Endodermal cell (in vitro differentiated cells): ENCODE measurements at regions not wholly inside any gene's neighbourhood (a gene's known extent, or its start where the extent isn't known, plus 50 kb on each side); places are given as distances from the start of the nearest gene placed in this dataset.

Source experiments
- DNase-seq: peaks from one replicate; pipeline ENCODE4 v3.0.0-alpha.2; 2017
- H3K27ac ChIP-seq: 2 replicates; pipeline ENCODE4 v1.5.1; 2013; ENCODE audit warnings: mild to moderate bottlenecking, low read depth, low read length, moderate library complexity
- H3K27me3 ChIP-seq: 2 replicates; pipeline ENCODE4 v1.6.1; 2013; ENCODE audit warnings: mild to moderate bottlenecking, low read length, moderate library complexity; ENCODE audit not compliant: insufficient read depth, control insufficient read depth, poor library complexity, severe bottlenecking
- H3K36me3 ChIP-seq: 2 replicates; pipeline ENCODE4 v1.7.0; 2013; ENCODE audit warnings: mild to moderate bottlenecking, low read length, moderate library complexity; ENCODE audit not compliant: control insufficient read depth, insufficient read depth
- H3K4me1 ChIP-seq: one replicate; pipeline ENCODE4 v1.7.0; 2013; ENCODE audit warnings: low read length; ENCODE audit not compliant: control insufficient read depth, insufficient read depth
- H3K4me3 ChIP-seq: 2 replicates; pipeline ENCODE4 v1.5.1; 2013; ENCODE audit warnings: mild to moderate bottlenecking, low read length, moderate library complexity
- H3K9ac ChIP-seq: 2 replicates; pipeline ENCODE4 v1.6.1; 2013; ENCODE audit warnings: mild to moderate bottlenecking, low read length, moderate library complexity; ENCODE audit not compliant: poor library complexity, severe bottlenecking; ENCODE audit errors: extremely low read depth
- H3K9me3 ChIP-seq: 2 replicates; pipeline ENCODE4 v1.6.1; 2013; ENCODE audit warnings: mild to moderate bottlenecking, low read length, moderate library complexity; ENCODE audit not compliant: control insufficient read depth
- H3K27ac Mint-ChIP-seq: 2 replicates; pipeline ENCODE4 v1.8.0; 2020; ENCODE audit warnings: mixed read lengths
- H3K27me3 Mint-ChIP-seq: 2 replicates; pipeline ENCODE4 v1.8.0; 2021; ENCODE audit warnings: mild to moderate bottlenecking, mixed read lengths; ENCODE audit not compliant: insufficient read depth
- H3K36me3 Mint-ChIP-seq: 2 replicates; pipeline ENCODE4 v1.8.0; 2020; ENCODE audit warnings: low read depth, mixed read lengths
- H3K4me1 Mint-ChIP-seq: 2 replicates; pipeline ENCODE4 v1.8.0; 2020; ENCODE audit warnings: mixed read lengths
- H3K4me3 Mint-ChIP-seq: 2 replicates; pipeline ENCODE4 v1.8.0; 2020; ENCODE audit warnings: mild to moderate bottlenecking, moderate library complexity, mixed read lengths
- H3K9me3 Mint-ChIP-seq: 2 replicates; pipeline ENCODE4 v1.8.0; 2020; ENCODE audit warnings: mild to moderate bottlenecking, mixed read lengths
- WGBS, 2 experiments: methylation state at CpG; one replicate each; pipeline versions ENCODE4 v1.1.5 to v1.1.7; 2013; ENCODE audit warnings: missing lambda C conversion rate in 2 of 2, mixed read lengths in 1 of 2; ENCODE audit not compliant: insufficient coverage in 1 of 2, insufficient read length in 1 of 2; 5-methylcytosine and 5-hydroxymethylcytosine counted together
- TF ChIP-seq, protein P1 (sequence below): fragments of 200-600 bp; sonication (generic); conservative IDR thresholded peaks from 2 replicates; pipeline ENCODE4 v1.5.0; 2021; ENCODE audit warnings: antibody characterized with exemption, mild to moderate bottlenecking

GRCh38 chr3:34319881-34320280 lies 521.5 kb downstream of the PDCD6IP start:
- Histone ChIP-seq H3K4me1 (peaks cover 4% of the 10 kb centered on the region), H3K9ac (no peak overlapping the region), H3K27ac (no peak overlapping the region), H3K9me3 (peaks cover 15% of the 10 kb centered on the region), H3K36me3 (no peaks in the 10 kb centered on the region), H3K4me3 (no peak overlapping the region), H3K27me3 (no peaks in the 10 kb centered on the region)
- DNase-seq = no peak
- peaks cover 2% of the 10 kb centered on the region for H3K36me3 Mint-ChIP-seq
- peaks cover 22% of the 10 kb centered on the region for H3K9me3 Mint-ChIP-seq
- H3K27ac Mint-ChIP-seq = no peak overlapping the region
- peaks cover 11% of the 10 kb centered on the region for H3K4me1 Mint-ChIP-seq
- TF ChIP-seq, protein P1, sequence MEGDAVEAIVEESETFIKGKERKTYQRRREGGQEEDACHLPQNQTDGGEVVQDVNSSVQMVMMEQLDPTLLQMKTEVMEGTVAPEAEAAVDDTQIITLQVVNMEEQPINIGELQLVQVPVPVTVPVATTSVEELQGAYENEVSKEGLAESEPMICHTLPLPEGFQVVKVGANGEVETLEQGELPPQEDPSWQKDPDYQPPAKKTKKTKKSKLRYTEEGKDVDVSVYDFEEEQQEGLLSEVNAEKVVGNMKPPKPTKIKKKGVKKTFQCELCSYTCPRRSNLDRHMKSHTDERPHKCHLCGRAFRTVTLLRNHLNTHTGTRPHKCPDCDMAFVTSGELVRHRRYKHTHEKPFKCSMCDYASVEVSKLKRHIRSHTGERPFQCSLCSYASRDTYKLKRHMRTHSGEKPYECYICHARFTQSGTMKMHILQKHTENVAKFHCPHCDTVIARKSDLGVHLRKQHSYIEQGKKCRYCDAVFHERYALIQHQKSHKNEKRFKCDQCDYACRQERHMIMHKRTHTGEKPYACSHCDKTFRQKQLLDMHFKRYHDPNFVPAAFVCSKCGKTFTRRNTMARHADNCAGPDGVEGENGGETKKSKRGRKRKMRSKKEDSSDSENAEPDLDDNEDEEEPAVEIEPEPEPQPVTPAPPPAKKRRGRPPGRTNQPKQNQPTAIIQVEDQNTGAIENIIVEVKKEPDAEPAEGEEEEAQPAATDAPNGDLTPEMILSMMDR = no peak
- H3K27me3 Mint-ChIP-seq = no peaks in the 10 kb centered on the region
- H3K4me3 Mint-ChIP-seq = no peak overlapping the region
- 78 to 88% methylated on average over 3 to 4 of the region's 4 CpGs for WGBS, 2 experiments

DNA sequence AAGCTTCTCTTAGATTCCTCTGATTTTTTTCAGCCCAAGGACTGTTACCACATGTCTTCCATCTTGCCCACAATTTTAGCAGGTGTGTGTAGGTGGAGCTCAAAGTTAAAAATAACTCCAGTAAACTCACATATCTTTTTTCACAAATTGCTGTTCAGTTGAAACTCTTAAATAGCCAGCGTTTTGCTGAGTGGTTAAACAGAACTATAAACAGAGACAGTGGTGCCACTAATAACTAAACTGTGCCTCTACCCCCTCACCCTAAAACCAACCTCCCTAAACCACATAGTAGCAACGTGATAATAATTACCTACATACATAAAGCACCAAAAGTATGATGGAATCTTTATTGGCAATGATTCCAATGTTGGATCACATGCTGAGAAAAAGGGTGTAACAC lies 525.1 kb downstream of the PDCD6IP start:
- H3K36me3 ChIP-seq = no peaks in the 10 kb centered on the region
- Mint-ChIP-seq H3K27me3 (peaks cover 2% of the 10 kb centered on the region), H3K4me1 (peaks cover 14% of the 10 kb centered on the region), H3K4me3 (no peak overlapping the region), H3K27ac (no peak overlapping the region), H3K36me3 (no peaks in the 10 kb centered on the region), H3K9me3 (peaks cover 3% of the 10 kb centered on the region)
- DNase-seq = no peak
- 90 to 92% methylated on average over 2 of the region's 2 CpGs for WGBS, 2 experiments
- H3K9me3 ChIP-seq = no peaks in the 10 kb centered on the region
- peaks cover 4% of the 10 kb centered on the region for H3K4me1 ChIP-seq
- no peak overlapping the region for H3K27ac ChIP-seq
- no peaks in the 10 kb centered on the region for H3K27me3 ChIP-seq
- TF ChIP-seq, protein P1 = no peak
- H3K9ac ChIP-seq = no peak overlapping the region
- no peak overlapping the region for H3K4me3 ChIP-seq

DNA sequence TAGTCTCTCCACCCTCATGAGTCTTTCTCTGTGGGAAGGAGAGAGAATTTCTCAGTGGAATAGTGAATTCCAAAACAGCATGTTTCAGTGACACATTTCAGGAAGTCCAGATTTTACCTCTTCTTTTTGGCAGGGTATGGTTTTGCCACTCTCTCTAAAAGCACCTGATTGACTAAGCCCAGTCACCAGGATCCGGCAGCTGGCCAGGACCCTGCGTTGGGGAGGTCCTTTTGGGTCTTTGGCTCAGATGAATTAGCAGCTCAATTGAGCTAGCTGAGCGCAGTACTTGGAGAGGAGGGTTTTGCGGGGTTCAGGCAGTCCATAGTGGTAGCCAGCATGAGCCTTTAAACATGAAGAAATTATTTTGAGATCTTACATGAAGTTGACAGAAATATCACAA lies 548.2 kb downstream of the PDCD6IP start:
- no peak for DNase-seq
- WGBS, 2 experiments = 96 to 100% methylated on average over 1 to 4 of the region's 4 CpGs

More for the DNA sequence above, 548.2 kb downstream of the PDCD6IP start:
- TF ChIP-seq, protein P1 = no peak
- peaks cover 10% of the 10 kb centered on the region for H3K27me3 Mint-ChIP-seq
- H3K4me1 ChIP-seq = no peaks in the 10 kb centered on the region
- peaks cover 10% of the 10 kb centered on the region for H3K9me3 ChIP-seq
- H3K4me3 ChIP-seq = no peak overlapping the region
- peaks cover 16% of the 10 kb centered on the region for H3K27me3 ChIP-seq
- no peak overlapping the region for H3K27ac Mint-ChIP-seq
- H3K4me1 Mint-ChIP-seq = peaks cover 14% of the 10 kb centered on the region
- no peak overlapping the region for H3K4me3 Mint-ChIP-seq
- H3K9me3 Mint-ChIP-seq = no peaks in the 10 kb centered on the region
- H3K27ac ChIP-seq = no peak overlapping the region
- H3K9ac ChIP-seq = no peak overlapping the region
- H3K36me3 ChIP-seq = no peaks in the 10 kb centered on the region
- H3K36me3 Mint-ChIP-seq = no peaks in the 10 kb centered on the region
